ENCODE measurements at regions not wholly inside any gene's neighbourhood (a gene's known extent, or its start where the extent isn't known, plus 50 kb on each side); places are given as distances from the start of the nearest gene placed in this dataset.
"Not testable (repeated sequence)": the region's sequence is repeated elsewhere in the genome, so short reads cannot be mapped to it uniquely, and the experiment has no call there.

DNA sequence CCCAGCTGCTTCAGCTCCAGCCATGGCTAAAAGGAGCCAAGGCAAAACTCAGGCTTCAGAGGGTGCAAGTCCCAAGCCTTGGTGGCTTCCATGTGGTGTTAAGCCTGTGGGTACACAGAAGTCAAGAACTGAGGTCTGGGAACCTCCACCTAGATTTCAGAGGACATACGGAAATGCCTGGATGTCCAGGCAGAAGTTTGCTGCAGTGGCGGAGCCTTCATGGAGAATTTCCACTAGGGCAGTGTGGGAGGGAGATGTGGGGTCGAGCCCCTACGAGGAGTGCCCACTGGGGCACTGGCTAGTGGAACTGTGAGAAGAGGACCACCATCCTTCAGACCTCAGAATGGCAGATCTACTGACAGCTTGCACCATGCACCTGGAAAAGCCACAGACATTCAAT is 76.1 kb upstream of the KCTD1 start:
- peaks cover 15 to 19% of the 10 kb centered on the region in 2 donors for H3K4me1 ChIP-seq (ENCODE audit: control insufficient read depth in 1 of 2, insufficient read depth in 2 of 2, low read length in 2 of 2)
- H3K9me3 Mint-ChIP-seq = peaks cover 32 to 42% (median 40%) of the 10 kb centered on the region in 7 donors
- no peaks in the 10 kb centered on the region for H3K79me2 ChIP-seq (ENCODE audit: insufficient read depth, low read length)
- H3K36me3 ChIP-seq (replicated peaks in 1 of 2; ENCODE audit: control insufficient read depth in 1 of 2, insufficient read depth in 2 of 2, low read length in 2 of 2) = no peaks in the 10 kb centered on the region
- peaks cover 31 to 35% of the 10 kb centered on the region in 2 donors for H3K9me3 ChIP-seq (replicated peaks in 1 of 2; ENCODE audit: control insufficient read depth in 1 of 2, insufficient read depth in 1 of 2, low read length in 2 of 2)
- 100% methylated on average over 2 of the region's 4 CpGs for WGBS (ENCODE audit: insufficient coverage)
- no peak overlapping the region for H3K4me3 Mint-ChIP-seq
- no peaks in the 10 kb centered on the region for H4K20me1 ChIP-seq (ENCODE audit: insufficient read depth, low read length)
- TF ChIP-seq, protein P1, sequence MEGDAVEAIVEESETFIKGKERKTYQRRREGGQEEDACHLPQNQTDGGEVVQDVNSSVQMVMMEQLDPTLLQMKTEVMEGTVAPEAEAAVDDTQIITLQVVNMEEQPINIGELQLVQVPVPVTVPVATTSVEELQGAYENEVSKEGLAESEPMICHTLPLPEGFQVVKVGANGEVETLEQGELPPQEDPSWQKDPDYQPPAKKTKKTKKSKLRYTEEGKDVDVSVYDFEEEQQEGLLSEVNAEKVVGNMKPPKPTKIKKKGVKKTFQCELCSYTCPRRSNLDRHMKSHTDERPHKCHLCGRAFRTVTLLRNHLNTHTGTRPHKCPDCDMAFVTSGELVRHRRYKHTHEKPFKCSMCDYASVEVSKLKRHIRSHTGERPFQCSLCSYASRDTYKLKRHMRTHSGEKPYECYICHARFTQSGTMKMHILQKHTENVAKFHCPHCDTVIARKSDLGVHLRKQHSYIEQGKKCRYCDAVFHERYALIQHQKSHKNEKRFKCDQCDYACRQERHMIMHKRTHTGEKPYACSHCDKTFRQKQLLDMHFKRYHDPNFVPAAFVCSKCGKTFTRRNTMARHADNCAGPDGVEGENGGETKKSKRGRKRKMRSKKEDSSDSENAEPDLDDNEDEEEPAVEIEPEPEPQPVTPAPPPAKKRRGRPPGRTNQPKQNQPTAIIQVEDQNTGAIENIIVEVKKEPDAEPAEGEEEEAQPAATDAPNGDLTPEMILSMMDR (IDR thresholded peaks at IDR 0.05) = no peak
- no peak overlapping the region for H3K4me2 ChIP-seq (replicated peaks; ENCODE audit: extremely low read depth, low read length, poor library complexity, severe bottlenecking)
- peaks cover 0 to 6% of the 10 kb centered on the region in 2 donors for H3K27me3 ChIP-seq (ENCODE audit: control insufficient read depth in 2 of 2, insufficient read depth in 2 of 2, low read length in 2 of 2)
- peaks cover 0 to 13% of the 10 kb centered on the region in 2 donors for H3K36me3 Mint-ChIP-seq
- intact Hi-C loops (cut with micrococcal nuclease) = loop anchor here in 1 of 2 donors (5.0 to 10.0 kb wide), 3 partner anchors 150 to 988 kb away; no protein-coding TSS in a partner anchor
- peaks cover 15% of the 10 kb centered on the region for H3K4me1 Mint-ChIP-seq
- peaks cover 2 to 9% (median 7%) of the 10 kb centered on the region in 3 donors for H3K27me3 Mint-ChIP-seq (ENCODE audit: low read depth in 3 of 3)
- H3K27ac Mint-ChIP-seq = no peak overlapping the region
- no peak overlapping the region for H3K9ac ChIP-seq (ENCODE audit: insufficient read depth, low read length, poor library complexity, severe bottlenecking)
- H3K4me3 ChIP-seq (replicated peaks in 1 of 3; ENCODE audit: low read depth in 2 of 3, low read length in 3 of 3) = peak overlapping the region in 1 of 3 experiments; percentile 2
- H3K27ac ChIP-seq (ENCODE audit: low read depth in 1 of 2, low read length in 2 of 2) = no peak overlapping the region
- H2AFZ ChIP-seq (ENCODE audit: insufficient read depth, low read depth, low read length, poor library complexity, severe bottlenecking) = no peak overlapping the region
- DNase-seq = no peak

GRCh38 chr18:26623314-26623713 is 75.0 kb upstream of the KCTD1 start:
- H3K4me3 ChIP-seq (replicated peaks in 1 of 3; ENCODE audit: low read depth in 2 of 3, low read length in 3 of 3); H3K4me2 ChIP-seq (replicated peaks; ENCODE audit: extremely low read depth, low read length, poor library complexity, severe bottlenecking); H3K36me3 ChIP-seq (replicated peaks in 1 of 2; ENCODE audit: control insufficient read depth in 1 of 2, insufficient read depth in 2 of 2, low read length in 2 of 2); H3K27me3 ChIP-seq (ENCODE audit: control insufficient read depth in 2 of 2, insufficient read depth in 2 of 2, low read length in 2 of 2); H3K27me3 Mint-ChIP-seq (ENCODE audit: low read depth in 3 of 3); H3K4me3 Mint-ChIP-seq; H4K20me1 ChIP-seq (ENCODE audit: insufficient read depth, low read length); H2AFZ ChIP-seq (ENCODE audit: insufficient read depth, low read depth, low read length, poor library complexity, severe bottlenecking); H3K27ac ChIP-seq (ENCODE audit: low read depth in 1 of 2, low read length in 2 of 2); H3K27ac Mint-ChIP-seq; H3K9ac ChIP-seq (ENCODE audit: insufficient read depth, low read length, poor library complexity, severe bottlenecking); H3K79me2 ChIP-seq (ENCODE audit: insufficient read depth, low read length): not testable (repeated sequence)
- peaks cover 15% of the 10 kb centered on the region for H3K4me1 Mint-ChIP-seq
- 100% methylated on average over 2 of the region's 2 CpGs for WGBS (ENCODE audit: insufficient coverage)
- peaks cover 15 to 19% of the 10 kb centered on the region in 2 donors for H3K4me1 ChIP-seq (ENCODE audit: control insufficient read depth in 1 of 2, insufficient read depth in 2 of 2, low read length in 2 of 2)
- peaks cover 31 to 35% of the 10 kb centered on the region in 2 donors for H3K9me3 ChIP-seq (replicated peaks in 1 of 2; ENCODE audit: control insufficient read depth in 1 of 2, insufficient read depth in 1 of 2, low read length in 2 of 2)
- peaks cover 32 to 42% (median 40%) of the 10 kb centered on the region in 7 donors for H3K9me3 Mint-ChIP-seq
- peaks cover 0 to 13% of the 10 kb centered on the region in 2 donors for H3K36me3 Mint-ChIP-seq
- DNase-seq = peak in 2 of 3 donors; percentile 13 to 51
- intact Hi-C loops (cut with micrococcal nuclease) = loop anchor here in 1 of 2 donors (5.0 to 10.0 kb wide), 3 partner anchors 151 to 989 kb away; no protein-coding TSS in a partner anchor

Measured in CD14-positive monocyte (primary cell).